GM12864 (cell line): ENCODE measurements at regions not wholly inside any gene's neighbourhood (a gene's known extent, or its start where the extent isn't known, plus 50 kb on each side); places are given as distances from the start of the nearest gene placed in this dataset.
"Not testable (repeated sequence)": the region's sequence is repeated elsewhere in the genome, so short reads cannot be mapped to it uniquely, and the experiment has no call there.

Source experiments
- DNase-seq: peaks from one replicate; pipeline ENCODE4 v3.0.0-alpha.2; 2011; ENCODE audit warnings: low read depth
- H3K4me3 ChIP-seq: 2 replicates; pipeline ENCODE4 v1.5.1; 2011; ENCODE audit warnings: mild to moderate bottlenecking, low read depth, low read length, control low read depth
- TF ChIP-seq, protein P1 (sequence below): IDR thresholded peaks from 2 replicates; pipeline ENCODE4 v1.5.1; 2011; ENCODE audit warnings: low read depth, mild to moderate bottlenecking, moderate library complexity, low read length, control low read depth, inconsistent platforms; ENCODE audit errors: missing control alignments

DNA sequence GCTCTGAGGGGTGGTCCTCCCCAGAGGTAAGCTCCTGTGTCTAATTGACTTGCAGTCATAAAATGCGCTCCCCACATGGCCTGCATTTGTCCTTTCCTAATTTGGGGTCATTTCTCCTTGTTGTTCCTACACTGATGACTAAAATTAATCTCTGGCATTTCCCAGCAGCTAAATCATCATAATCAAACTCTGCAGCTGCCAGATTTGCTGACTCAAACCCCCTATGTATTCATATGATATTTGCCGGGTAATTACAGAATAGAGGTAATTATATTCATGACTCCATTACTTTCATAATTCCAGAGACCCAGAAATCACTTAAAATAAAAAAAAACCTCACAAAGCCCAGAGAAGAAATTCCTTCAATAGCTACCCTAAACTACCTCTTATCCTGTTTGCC, 331.4 kb upstream of the KLHL29 start:
- no peak for DNase-seq
- no peak overlapping the region for H3K4me3 ChIP-seq
- TF ChIP-seq, protein P1, sequence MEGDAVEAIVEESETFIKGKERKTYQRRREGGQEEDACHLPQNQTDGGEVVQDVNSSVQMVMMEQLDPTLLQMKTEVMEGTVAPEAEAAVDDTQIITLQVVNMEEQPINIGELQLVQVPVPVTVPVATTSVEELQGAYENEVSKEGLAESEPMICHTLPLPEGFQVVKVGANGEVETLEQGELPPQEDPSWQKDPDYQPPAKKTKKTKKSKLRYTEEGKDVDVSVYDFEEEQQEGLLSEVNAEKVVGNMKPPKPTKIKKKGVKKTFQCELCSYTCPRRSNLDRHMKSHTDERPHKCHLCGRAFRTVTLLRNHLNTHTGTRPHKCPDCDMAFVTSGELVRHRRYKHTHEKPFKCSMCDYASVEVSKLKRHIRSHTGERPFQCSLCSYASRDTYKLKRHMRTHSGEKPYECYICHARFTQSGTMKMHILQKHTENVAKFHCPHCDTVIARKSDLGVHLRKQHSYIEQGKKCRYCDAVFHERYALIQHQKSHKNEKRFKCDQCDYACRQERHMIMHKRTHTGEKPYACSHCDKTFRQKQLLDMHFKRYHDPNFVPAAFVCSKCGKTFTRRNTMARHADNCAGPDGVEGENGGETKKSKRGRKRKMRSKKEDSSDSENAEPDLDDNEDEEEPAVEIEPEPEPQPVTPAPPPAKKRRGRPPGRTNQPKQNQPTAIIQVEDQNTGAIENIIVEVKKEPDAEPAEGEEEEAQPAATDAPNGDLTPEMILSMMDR, result no peak

DNA sequence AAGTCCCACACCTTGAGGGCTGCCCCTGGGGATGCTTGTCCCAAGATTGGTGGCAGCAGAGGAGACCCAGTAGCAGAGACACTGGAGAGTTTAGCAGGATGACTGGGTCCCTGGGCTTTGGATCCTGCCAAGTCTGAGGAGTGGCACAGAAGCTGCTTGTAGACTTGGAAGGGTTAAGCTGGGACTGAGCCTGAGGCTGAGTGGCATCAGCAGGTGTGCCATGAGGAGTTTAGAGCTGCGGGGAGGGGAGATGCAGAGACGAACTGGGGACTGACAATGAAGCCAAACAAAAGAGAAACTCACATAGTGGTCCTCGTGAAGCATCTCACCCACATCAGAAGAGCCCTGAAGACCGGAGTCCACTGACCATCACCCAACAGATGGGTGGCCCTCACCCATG, 329.7 kb upstream of the KLHL29 start:
- no peak for DNase-seq
- TF ChIP-seq, protein P1, result no peak
- no peak overlapping the region for H3K4me3 ChIP-seq

DNA sequence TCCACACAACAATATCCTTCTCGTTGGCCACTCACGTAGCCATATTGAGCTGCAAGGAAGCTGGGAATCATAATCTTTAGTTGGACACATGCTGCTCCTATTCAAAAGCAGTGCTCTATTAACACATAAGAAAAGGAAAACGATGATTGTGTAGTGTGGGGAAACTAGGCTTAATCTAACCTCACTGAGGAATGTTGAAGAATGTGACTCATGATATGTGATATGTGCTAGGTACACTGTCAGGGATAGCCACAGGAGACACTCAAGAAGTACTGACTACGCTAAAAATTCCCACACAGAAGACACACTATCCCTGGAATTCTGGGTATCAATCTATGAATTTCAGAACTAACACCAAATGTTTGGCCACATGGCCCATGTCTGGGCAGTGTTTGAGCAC, 328.1 kb upstream of the KLHL29 start:
- not testable (repeated sequence) for H3K4me3 ChIP-seq, DNase-seq

DNA sequence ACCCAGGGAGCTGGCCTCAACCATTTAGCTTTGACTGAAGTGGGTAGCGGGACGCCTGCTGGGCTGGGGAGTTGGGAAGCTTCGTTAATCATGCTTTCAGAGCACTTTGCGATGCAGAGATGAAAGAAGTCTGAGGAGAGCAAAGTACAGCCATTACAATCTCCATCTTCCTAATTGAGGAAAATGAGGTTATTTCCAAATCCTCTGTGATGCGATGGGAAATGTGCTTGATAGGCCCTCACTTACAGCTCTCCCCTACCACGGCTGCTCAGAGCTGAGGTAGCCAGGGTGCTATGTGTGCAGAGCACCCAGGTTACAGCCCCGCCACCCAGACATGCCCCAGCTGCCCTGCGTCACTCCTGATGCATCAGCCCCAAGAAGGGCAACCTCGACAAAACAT, 326.5 kb upstream of the KLHL29 start:
- DNase-seq, result no peak
- H3K4me3 ChIP-seq, result no peak overlapping the region
- TF ChIP-seq, protein P1, result no peak

DNA sequence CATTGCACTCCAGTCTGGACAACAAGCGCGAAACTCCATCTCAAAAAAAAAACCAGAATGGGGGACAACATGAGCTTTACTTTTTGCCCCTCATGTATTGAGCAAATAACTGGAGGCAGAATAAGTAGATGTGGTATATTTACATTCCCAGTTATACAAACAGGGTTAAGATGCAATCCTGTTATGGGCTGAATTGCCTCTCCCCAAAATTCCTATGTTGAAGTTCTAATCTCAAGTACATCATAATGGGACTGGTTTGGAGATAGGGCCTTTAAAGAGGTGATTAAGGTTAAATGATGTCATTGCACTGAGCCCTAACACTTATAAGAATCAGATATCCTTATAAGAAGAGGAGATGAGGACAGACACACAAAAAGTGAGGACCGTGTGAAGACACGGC, 319.8 kb upstream of the KLHL29 start:
- TF ChIP-seq, protein P1, result no peak
- no peak overlapping the region for H3K4me3 ChIP-seq
- DNase-seq, result no peak

DNA sequence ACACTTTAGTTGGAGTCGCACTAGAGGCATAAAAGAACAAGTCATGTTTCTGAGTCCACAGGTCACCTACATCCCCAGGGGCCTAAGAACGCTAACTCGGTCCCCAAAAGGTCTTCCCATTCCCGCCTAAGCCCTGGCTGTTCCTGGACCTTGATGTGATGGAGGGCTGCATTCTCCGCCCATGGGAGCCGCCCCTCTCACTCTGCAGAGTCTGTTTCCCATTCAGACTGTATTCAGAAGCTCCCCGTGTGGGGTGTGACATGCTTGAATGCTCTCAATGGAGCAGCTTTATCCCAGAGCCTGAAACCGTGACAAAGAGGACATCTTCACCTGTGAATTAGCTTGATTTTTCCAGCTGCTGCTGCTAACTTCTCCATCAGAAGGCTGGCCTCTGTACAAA, 319.0 kb upstream of the KLHL29 start:
- TF ChIP-seq, protein P1, result no peak
- DNase-seq, result no peak
- H3K4me3 ChIP-seq, result no peak overlapping the region

GRCh38 chr2:23066686-23067085, 318.3 kb upstream of the KLHL29 start:
- H3K4me3 ChIP-seq, result no peak overlapping the region
- TF ChIP-seq, protein P1, result no peak
- no peak for DNase-seq

DNA sequence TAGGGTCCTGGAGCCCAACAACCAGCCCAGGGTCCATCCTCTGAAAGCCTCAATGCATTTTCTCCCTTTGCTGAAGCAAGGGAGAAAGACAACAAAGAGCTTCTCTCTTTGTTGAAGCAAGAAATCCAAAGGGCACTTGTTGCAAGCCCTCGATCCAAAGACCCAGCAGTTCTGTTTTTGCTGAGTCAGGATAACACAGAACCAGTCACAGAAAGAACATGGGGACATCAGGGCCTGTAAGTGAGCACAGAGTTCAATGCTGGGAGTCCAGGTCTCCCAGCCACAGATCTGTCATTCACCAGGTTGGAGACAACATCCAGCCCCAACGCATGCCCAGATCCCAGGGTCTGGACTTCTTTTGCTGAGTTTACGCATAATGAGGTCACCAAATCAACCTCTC, 315.8 kb upstream of the KLHL29 start:
- no peak overlapping the region for H3K4me3 ChIP-seq
- TF ChIP-seq, protein P1, result no peak
- DNase-seq, result no peak
